HK-2 (cell line): ENCODE measurements at regions not wholly inside any gene's neighbourhood (a gene's known extent, or its start where the extent isn't known, plus 50 kb on each side); places are given as distances from the start of the nearest gene placed in this dataset.
"Not testable (repeated sequence)": the region's sequence is repeated elsewhere in the genome, so short reads cannot be mapped to it uniquely, and the experiment has no call there.

Experiments used
- DNase-seq: peaks from one replicate; pipeline ENCODE4 v3.0.0-alpha.2; 2018; ENCODE audit not compliant: unreplicated experiment

- no peak for DNase-seq
Measured at GRCh38 chr3:153830552-153830951, 290.6 kb upstream of the ARHGEF26 start.

GRCh38 chr3:153835540-153835939 is 285.6 kb upstream of the ARHGEF26 start:
- DNase-seq, result no peak

GRCh38 chr3:153840487-153840886 is 280.7 kb upstream of the ARHGEF26 start:
- no peak for DNase-seq

GRCh38 chr3:153843994-153844393 is 277.2 kb upstream of the ARHGEF26 start:
- DNase-seq, result no peak

- no peak for DNase-seq
Measured at GRCh38 chr3:153845311-153845710, 275.9 kb upstream of the ARHGEF26 start.

- no peak for DNase-seq
Measured at GRCh38 chr3:153848702-153849101, 272.5 kb upstream of the ARHGEF26 start.

GRCh38 chr3:153852355-153852754 is 268.8 kb upstream of the ARHGEF26 start:
- no peak for DNase-seq

- DNase-seq, result no peak
Measured at GRCh38 chr3:153853163-153853562, 268.0 kb upstream of the ARHGEF26 start.

- DNase-seq, result no peak
Measured at GRCh38 chr3:153855772-153856171, 265.4 kb upstream of the ARHGEF26 start.

GRCh38 chr3:153856932-153857331 is 264.3 kb upstream of the ARHGEF26 start:
- no peak for DNase-seq

- DNase-seq, result no peak
Measured at GRCh38 chr3:153864793-153865192, 256.4 kb upstream of the ARHGEF26 start.

GRCh38 chr3:153866901-153867300 is 254.3 kb upstream of the ARHGEF26 start:
- no peak for DNase-seq

- DNase-seq, result not testable (repeated sequence)
Measured at GRCh38 chr3:153874348-153874747, 246.8 kb upstream of the ARHGEF26 start.

GRCh38 chr3:153880493-153880892 is 240.7 kb upstream of the ARHGEF26 start:
- DNase-seq, result no peak

- no peak for DNase-seq
Measured at GRCh38 chr3:153881201-153881600, 240.0 kb upstream of the ARHGEF26 start.

GRCh38 chr3:153885359-153885758 is 235.8 kb upstream of the ARHGEF26 start:
- DNase-seq, result no peak

- no peak for DNase-seq
Measured at GRCh38 chr3:153889905-153890334, 231.3 kb upstream of the ARHGEF26 start.

GRCh38 chr3:153892126-153892525 is 229.1 kb upstream of the ARHGEF26 start:
- no peak for DNase-seq

- DNase-seq, result no peak
Measured at GRCh38 chr3:153894857-153895256, 226.3 kb upstream of the ARHGEF26 start.

- DNase-seq, result no peak
Measured at GRCh38 chr3:153896197-153896596, 225.0 kb upstream of the ARHGEF26 start.

GRCh38 chr3:153897025-153897723 is 224.0 kb upstream of the ARHGEF26 start:
- DNase-seq, result no peak

GRCh38 chr3:153897842-153898241 is 223.3 kb upstream of the ARHGEF26 start:
- DNase-seq, result no peak

GRCh38 chr3:153901152-153901551 is 220.0 kb upstream of the ARHGEF26 start:
- DNase-seq, result no peak

- no peak for DNase-seq
Measured at GRCh38 chr3:153901991-153902390, 219.2 kb upstream of the ARHGEF26 start.
